IPS-18a (cell line): ENCODE measurements at regions not wholly inside any gene's neighbourhood (a gene's known extent, or its start where the extent isn't known, plus 50 kb on each side); places are given as distances from the start of the nearest gene placed in this dataset.

Source experiments
- H3K27ac ChIP-seq: one replicate; pipeline ENCODE4 v1.5.1; 2013; ENCODE audit warnings: low read length
- H3K27me3 ChIP-seq: one replicate; pipeline ENCODE4 v1.6.1; 2013; ENCODE audit warnings: mild to moderate bottlenecking, low read length; ENCODE audit not compliant: control insufficient read depth, insufficient read depth
- H3K36me3 ChIP-seq: one replicate; pipeline ENCODE4 v1.6.1; 2013; ENCODE audit warnings: low read depth, low read length; ENCODE audit not compliant: control insufficient read depth
- H3K4me1 ChIP-seq: one replicate; pipeline ENCODE4 v1.6.1; 2013; ENCODE audit warnings: low read depth, low read length; ENCODE audit not compliant: control insufficient read depth
- H3K4me3 ChIP-seq: one replicate; pipeline ENCODE4 v1.5.1; 2013; ENCODE audit warnings: low read length
- H3K9ac ChIP-seq: one replicate; pipeline ENCODE4 v1.6.1; 2013; ENCODE audit warnings: mild to moderate bottlenecking, low read length, moderate library complexity
- H3K9me3 ChIP-seq: one replicate; pipeline ENCODE4 v1.6.1; 2013; ENCODE audit warnings: low read depth, low read length; ENCODE audit not compliant: control insufficient read depth

GRCh38 chr9:13651526-13651925, 372.0 kb upstream of the MPDZ start:
- Histone ChIP-seq H3K36me3 (no peaks in the 10 kb centered on the region), H3K9me3 (no peaks in the 10 kb centered on the region), H3K9ac (no peak overlapping the region), H3K27me3 (no peaks in the 10 kb centered on the region), H3K27ac (no peak overlapping the region), H3K4me1 (no peaks in the 10 kb centered on the region), H3K4me3 (no peak overlapping the region)

DNA sequence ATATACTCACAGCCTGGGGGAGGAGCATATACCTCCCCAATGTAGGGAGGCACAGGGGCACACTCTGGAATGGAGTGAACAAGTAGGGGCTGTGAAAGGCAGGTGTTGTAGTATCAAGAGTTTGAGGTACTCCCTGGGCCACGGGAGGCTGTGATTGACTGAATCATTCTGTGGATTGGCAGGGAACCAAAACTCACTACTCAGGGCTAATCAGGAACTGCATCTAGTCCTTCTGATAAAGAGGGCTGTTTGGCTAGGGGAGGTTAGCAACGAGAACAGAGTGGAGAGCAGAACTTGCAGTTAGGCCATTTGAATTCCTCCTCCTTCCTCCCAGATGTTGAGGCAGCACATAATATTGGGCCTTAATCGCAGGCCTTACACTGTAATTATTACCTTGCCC, 369.2 kb upstream of the MPDZ start:
- Histone ChIP-seq H3K27me3 (no peaks in the 10 kb centered on the region), H3K4me1 (no peaks in the 10 kb centered on the region), H3K4me3 (no peak overlapping the region), H3K27ac (no peak overlapping the region), H3K9ac (no peak overlapping the region), H3K9me3 (no peaks in the 10 kb centered on the region), H3K36me3 (no peaks in the 10 kb centered on the region)

DNA sequence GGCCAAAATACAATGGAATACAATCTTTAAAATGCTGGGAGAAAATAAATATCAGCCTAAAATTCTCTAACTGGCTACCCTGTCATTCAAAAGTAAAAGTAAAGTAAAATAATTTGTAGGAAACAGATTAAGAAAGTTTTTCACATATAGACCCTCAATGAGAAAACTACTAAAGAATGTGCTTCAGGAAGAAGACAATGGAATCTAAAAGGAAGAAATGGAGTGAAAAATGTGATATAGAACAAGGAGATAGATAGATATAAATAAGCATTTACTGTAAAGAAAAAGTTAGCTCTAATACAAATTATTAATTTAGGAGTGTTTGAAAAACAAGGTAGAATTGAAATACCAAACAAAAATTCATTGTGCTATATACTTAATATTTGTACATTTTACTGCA, 368.6 kb upstream of the MPDZ start:
- Histone ChIP-seq H3K9me3 (no peaks in the 10 kb centered on the region), H3K27ac (no peak overlapping the region), H3K4me3 (no peak overlapping the region), H3K9ac (no peak overlapping the region), H3K36me3 (no peaks in the 10 kb centered on the region), H3K27me3 (no peaks in the 10 kb centered on the region), H3K4me1 (no peaks in the 10 kb centered on the region)

GRCh38 chr9:13646500-13647021, 367.1 kb upstream of the MPDZ start:
- H3K36me3 ChIP-seq = no peaks in the 10 kb centered on the region
- no peak overlapping the region for H3K27ac ChIP-seq
- H3K4me3 ChIP-seq = no peak overlapping the region
- no peaks in the 10 kb centered on the region for H3K9me3 ChIP-seq
- no peaks in the 10 kb centered on the region for H3K4me1 ChIP-seq
- no peaks in the 10 kb centered on the region for H3K27me3 ChIP-seq
- no peak overlapping the region for H3K9ac ChIP-seq

GRCh38 chr9:13645557-13645956, 366.1 kb upstream of the MPDZ start:
- H3K9me3 ChIP-seq = no peaks in the 10 kb centered on the region
- no peak overlapping the region for H3K9ac ChIP-seq
- H3K27me3 ChIP-seq = no peaks in the 10 kb centered on the region
- H3K27ac ChIP-seq = no peak overlapping the region
- no peak overlapping the region for H3K4me3 ChIP-seq
- H3K4me1 ChIP-seq = no peaks in the 10 kb centered on the region
- no peaks in the 10 kb centered on the region for H3K36me3 ChIP-seq

DNA sequence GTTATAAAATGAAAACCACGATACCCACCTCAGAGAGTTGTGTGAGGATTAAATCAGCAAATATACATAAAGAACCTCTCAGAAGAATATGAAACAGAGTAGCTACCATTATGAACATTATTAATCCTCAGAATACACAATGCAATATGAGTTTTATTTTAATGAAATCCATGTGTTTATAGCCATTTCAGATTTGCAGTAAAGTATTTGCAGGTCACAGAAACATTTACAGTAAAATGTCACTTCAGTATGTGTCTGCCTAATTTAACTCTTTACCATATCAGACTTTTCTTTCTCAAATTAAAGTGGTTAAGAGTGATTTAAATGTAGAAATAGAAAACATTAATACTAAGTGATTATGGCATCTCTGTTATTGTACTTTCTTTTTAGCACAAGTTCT, 365.2 kb upstream of the MPDZ start:
- Histone ChIP-seq H3K4me3 (no peak overlapping the region), H3K27ac (no peak overlapping the region), H3K9me3 (no peaks in the 10 kb centered on the region), H3K9ac (no peak overlapping the region), H3K4me1 (no peaks in the 10 kb centered on the region), H3K36me3 (no peaks in the 10 kb centered on the region), H3K27me3 (no peaks in the 10 kb centered on the region)

DNA sequence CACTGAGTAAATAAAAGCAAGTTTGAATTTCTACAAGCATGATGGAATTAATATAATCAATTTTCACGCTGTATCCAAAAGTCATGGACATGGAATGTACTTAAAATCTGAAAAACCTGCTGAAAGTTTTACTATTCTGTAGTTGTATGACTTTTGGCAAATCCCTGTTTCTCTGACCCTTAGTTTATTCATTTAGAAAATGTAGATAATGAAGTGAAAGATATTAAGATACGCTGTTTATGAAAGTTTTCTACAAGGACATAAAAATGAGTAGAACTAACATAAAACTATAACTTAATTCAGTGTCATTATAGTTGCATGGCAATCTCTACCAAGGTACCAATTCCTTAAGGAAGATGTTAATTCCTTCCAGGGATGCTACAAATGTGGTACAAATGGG, 363.2 kb upstream of the MPDZ start:
- Histone ChIP-seq H3K36me3 (no peaks in the 10 kb centered on the region), H3K4me3 (no peak overlapping the region), H3K9me3 (no peaks in the 10 kb centered on the region), H3K27me3 (no peaks in the 10 kb centered on the region), H3K27ac (no peak overlapping the region), H3K4me1 (no peaks in the 10 kb centered on the region), H3K9ac (no peak overlapping the region)

DNA sequence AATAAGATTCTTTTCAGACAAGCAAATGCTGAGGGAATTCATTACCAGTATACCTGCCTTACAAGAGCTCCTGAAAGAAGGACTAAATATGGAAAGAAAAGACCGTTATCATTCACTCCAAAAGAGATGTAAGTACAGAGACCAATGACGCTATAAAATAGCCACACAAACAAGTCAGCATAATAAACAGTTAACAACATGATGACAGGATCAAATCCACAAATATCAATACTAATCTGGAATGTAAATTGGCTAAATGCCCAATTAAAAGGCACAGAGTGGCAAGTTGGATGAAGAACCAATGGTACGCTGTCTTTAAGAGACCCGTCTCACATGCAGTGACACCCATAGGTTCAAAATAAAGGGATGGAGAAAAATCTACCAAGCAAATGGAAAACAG, 349.6 kb upstream of the MPDZ start:
- Histone ChIP-seq H3K9ac (no peak overlapping the region), H3K27me3 (no peaks in the 10 kb centered on the region), H3K27ac (no peak overlapping the region), H3K4me1 (no peaks in the 10 kb centered on the region), H3K4me3 (no peak overlapping the region), H3K36me3 (no peaks in the 10 kb centered on the region), H3K9me3 (no peaks in the 10 kb centered on the region)

DNA sequence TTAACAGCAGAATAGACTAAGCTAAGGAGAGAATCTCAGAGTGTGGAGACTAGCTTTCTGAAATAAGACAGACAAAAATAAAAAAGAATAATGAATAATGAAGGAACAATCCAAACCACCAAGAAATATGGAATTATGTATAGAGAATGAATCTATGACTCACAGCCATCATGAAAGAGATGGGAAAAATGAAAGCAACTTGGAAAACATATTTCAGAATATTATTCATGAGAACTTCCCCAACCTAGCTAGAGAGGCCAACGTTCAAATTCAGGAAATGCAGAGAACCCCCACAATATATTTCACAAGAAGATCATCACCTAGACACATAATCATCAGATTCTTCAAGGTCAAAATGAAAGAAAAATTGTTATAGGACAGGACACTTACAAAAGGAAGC, 349.0 kb upstream of the MPDZ start:
- no peak overlapping the region for H3K27ac ChIP-seq
- no peaks in the 10 kb centered on the region for H3K9me3 ChIP-seq
- H3K36me3 ChIP-seq = no peaks in the 10 kb centered on the region
- H3K27me3 ChIP-seq = no peaks in the 10 kb centered on the region
- no peak overlapping the region for H3K9ac ChIP-seq
- H3K4me3 ChIP-seq = no peak overlapping the region
- no peaks in the 10 kb centered on the region for H3K4me1 ChIP-seq

- Histone ChIP-seq H3K9ac (no peak overlapping the region), H3K27ac (no peak overlapping the region), H3K9me3 (no peaks in the 10 kb centered on the region), H3K36me3 (no peaks in the 10 kb centered on the region), H3K27me3 (no peaks in the 10 kb centered on the region), H3K4me3 (no peak overlapping the region), H3K4me1 (no peaks in the 10 kb centered on the region)
Observed at GRCh38 chr9:13627502-13627901, 348.0 kb upstream of the MPDZ start.

- H3K9me3 ChIP-seq = no peaks in the 10 kb centered on the region
- H3K27ac ChIP-seq = no peak overlapping the region
- no peaks in the 10 kb centered on the region for H3K27me3 ChIP-seq
- H3K36me3 ChIP-seq = no peaks in the 10 kb centered on the region
- H3K4me3 ChIP-seq = no peak overlapping the region
- no peaks in the 10 kb centered on the region for H3K4me1 ChIP-seq
- no peak overlapping the region for H3K9ac ChIP-seq
Observed at GRCh38 chr9:13627071-13627470, 347.6 kb upstream of the MPDZ start.

- H3K27me3 ChIP-seq = no peaks in the 10 kb centered on the region
- H3K4me3 ChIP-seq = no peak overlapping the region
- H3K27ac ChIP-seq = no peak overlapping the region
- no peak overlapping the region for H3K9ac ChIP-seq
- no peaks in the 10 kb centered on the region for H3K36me3 ChIP-seq
- H3K9me3 ChIP-seq = no peaks in the 10 kb centered on the region
- H3K4me1 ChIP-seq = no peaks in the 10 kb centered on the region
Observed at GRCh38 chr9:13626601-13627000, 347.1 kb upstream of the MPDZ start.
